ENCODE measurements at regions not wholly inside any gene's neighbourhood (a gene's known extent, or its start where the extent isn't known, plus 50 kb on each side); places are given as distances from the start of the nearest gene placed in this dataset.

DNA sequence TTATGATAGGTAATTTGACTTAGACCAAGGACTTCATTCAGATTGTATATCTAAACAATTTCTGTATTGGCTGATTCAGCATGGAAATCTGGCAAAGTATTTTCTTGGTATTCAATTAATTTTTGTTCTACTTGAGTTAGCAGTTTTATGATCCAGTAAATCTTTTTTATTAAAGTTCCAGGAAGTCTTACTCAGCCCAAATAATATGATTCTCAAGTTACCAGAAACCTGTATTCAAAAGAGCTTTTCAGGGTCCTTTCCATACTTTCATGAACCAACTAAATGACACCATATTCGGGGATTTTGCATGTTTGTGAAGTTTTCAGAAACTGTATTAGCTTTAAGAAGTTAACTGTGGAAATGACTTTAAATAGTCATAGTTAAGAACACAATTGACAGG is 662.6 kb downstream of the LRFN5 start:
- H3K9me3 ChIP-seq = no peaks in the 10 kb centered on the region
- no peaks in the 10 kb centered on the region for H3K4me1 ChIP-seq
- H3K4me3 ChIP-seq = no peak overlapping the region
- no peak for DNase-seq (ENCODE audit: low spot score in 2 of 2)
- H3K27ac ChIP-seq = no peak overlapping the region
- 78 to 86% methylated on average over 1 of the region's 1 CpG for WGBS, 2 donors
- TF ChIP-seq, protein P1, sequence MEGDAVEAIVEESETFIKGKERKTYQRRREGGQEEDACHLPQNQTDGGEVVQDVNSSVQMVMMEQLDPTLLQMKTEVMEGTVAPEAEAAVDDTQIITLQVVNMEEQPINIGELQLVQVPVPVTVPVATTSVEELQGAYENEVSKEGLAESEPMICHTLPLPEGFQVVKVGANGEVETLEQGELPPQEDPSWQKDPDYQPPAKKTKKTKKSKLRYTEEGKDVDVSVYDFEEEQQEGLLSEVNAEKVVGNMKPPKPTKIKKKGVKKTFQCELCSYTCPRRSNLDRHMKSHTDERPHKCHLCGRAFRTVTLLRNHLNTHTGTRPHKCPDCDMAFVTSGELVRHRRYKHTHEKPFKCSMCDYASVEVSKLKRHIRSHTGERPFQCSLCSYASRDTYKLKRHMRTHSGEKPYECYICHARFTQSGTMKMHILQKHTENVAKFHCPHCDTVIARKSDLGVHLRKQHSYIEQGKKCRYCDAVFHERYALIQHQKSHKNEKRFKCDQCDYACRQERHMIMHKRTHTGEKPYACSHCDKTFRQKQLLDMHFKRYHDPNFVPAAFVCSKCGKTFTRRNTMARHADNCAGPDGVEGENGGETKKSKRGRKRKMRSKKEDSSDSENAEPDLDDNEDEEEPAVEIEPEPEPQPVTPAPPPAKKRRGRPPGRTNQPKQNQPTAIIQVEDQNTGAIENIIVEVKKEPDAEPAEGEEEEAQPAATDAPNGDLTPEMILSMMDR (IDR thresholded peaks at IDR 0.05) = no peak
- TF ChIP-seq EP300 (IDR thresholded peaks at IDR 0.05) (no peak), POLR2A (IDR thresholded peaks at IDR 0.05) (no peak)
- H3K36me3 ChIP-seq = no peaks in the 10 kb centered on the region
- no peaks in the 10 kb centered on the region for H3K27me3 ChIP-seq

DNA sequence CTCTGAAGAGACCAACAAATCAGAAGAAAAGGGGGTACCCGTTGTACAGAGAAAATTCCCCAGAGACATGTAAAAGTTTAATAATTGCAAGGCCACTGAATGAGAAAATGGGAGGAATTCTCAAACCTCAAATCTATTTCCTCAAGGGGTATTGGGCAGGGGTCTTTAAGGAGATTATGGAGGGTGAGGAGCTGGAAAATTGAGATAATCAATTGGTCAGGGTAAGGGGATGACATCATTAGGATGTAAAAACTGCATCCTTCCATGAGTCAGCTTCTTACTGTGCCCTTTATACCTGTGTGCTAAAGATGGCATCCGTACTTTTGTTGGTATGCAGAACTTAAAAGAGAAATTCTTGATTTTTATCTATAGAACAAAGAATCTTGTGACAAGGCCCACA is 641.5 kb downstream of the LRFN5 start:
- Histone ChIP-seq H3K36me3 (no peaks in the 10 kb centered on the region), H3K27ac (no peak overlapping the region), H3K4me1 (no peaks in the 10 kb centered on the region), H3K27me3 (no peaks in the 10 kb centered on the region), H3K9me3 (no peaks in the 10 kb centered on the region), H3K4me3 (no peak overlapping the region)
- no peak for DNase-seq (ENCODE audit: low spot score in 2 of 2)
- 74 to 80% methylated on average over 2 of the region's 2 CpGs for WGBS, 2 donors
- TF ChIP-seq EP300 (IDR thresholded peaks at IDR 0.05) (no peak), POLR2A (IDR thresholded peaks at IDR 0.05) (no peak)
- TF ChIP-seq, protein P1 (IDR thresholded peaks at IDR 0.05) = no peak

DNA sequence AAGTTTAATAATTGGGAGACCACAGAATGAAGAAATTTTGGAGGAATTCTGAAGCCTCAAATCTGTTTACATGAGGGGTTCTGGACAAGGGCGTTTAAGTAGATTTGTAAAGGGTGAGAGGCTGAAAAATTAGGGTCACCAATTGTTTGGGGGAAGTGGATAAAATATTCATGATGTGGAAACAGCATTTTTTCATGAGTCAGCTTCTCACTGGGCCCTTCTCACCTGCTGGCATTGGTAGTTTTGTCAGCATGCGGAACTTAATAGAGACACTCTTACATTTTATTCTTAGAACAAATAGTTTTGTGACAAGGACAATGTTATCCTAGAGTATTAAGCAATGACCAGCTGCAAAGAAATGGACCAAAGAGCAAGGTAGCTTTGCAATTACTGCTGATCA is 634.4 kb downstream of the LRFN5 start:
- Histone ChIP-seq H3K4me1 (no peaks in the 10 kb centered on the region), H3K9me3 (peaks cover 0 to 8% (median 0%) of the 10 kb centered on the region in 4 donors), H3K27ac (no peak overlapping the region), H3K36me3 (no peaks in the 10 kb centered on the region), H3K27me3 (no peaks in the 10 kb centered on the region), H3K4me3 (no peak overlapping the region)
- no peak for DNase-seq (ENCODE audit: low spot score in 2 of 2)
- no peak for TF ChIP-seq POLR2A (IDR thresholded peaks at IDR 0.05)
- TF ChIP-seq EP300 (IDR thresholded peaks at IDR 0.05) = no peak
- TF ChIP-seq, protein P1 (IDR thresholded peaks at IDR 0.05) = no peak
- WGBS, 2 donors = 77 to 81% methylated on average over 2 of the region's 2 CpGs

DNA sequence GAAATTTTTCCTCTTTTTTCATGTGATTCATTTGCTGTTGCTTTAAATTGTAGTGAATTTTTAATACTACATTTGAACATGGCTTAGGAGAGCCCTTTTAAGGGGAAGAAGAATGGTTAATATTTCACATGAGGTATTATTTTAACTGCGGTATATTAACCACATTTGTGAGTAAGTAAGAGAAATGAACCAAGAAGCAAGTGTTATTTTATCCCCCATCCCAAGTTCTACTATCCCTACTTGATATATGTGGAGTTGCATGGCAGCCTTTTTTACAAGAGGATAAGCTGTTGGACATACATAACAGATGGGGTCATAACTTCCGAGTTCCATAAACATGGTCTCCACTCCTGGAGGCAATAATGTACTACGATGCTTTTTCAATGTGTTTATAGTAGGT is 623.3 kb downstream of the LRFN5 start:
- no peaks in the 10 kb centered on the region for H3K36me3 ChIP-seq
- H3K9me3 ChIP-seq = no peaks in the 10 kb centered on the region
- H3K4me3 ChIP-seq = no peak overlapping the region
- no peaks in the 10 kb centered on the region for H3K4me1 ChIP-seq
- no peaks in the 10 kb centered on the region for H3K27me3 ChIP-seq
- no peak for DNase-seq (ENCODE audit: low spot score in 2 of 2)
- H3K27ac ChIP-seq = no peak overlapping the region
- TF ChIP-seq EP300 (IDR thresholded peaks at IDR 0.05) (no peak), POLR2A (IDR thresholded peaks at IDR 0.05) (no peak)
- TF ChIP-seq, protein P1 (IDR thresholded peaks at IDR 0.05) = no peak
- WGBS, 2 donors = 69 to 82% methylated on average over 3 of the region's 3 CpGs

DNA sequence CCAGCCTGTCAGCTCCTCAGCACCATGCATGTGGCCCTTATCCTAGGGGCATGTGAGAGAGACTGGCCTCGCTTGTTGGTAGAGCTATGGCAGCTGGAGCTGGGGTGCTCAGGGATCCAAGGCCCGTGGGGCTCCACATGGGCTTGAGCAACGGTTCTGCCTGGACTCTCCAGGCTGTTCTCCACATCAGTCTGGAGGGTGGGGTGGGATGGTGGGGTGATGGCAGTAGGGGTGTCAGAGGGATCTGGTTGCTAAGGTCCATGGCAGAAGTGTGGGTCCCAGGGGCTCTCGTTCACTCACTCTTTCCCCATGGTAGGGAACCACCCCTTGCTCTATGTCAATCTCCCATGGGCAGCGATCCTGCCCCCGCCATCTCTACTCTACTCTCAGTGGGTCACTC is 622.6 kb downstream of the LRFN5 start:
- H3K4me3 ChIP-seq = no peak overlapping the region
- H3K9me3 ChIP-seq = no peaks in the 10 kb centered on the region
- H3K4me1 ChIP-seq = no peaks in the 10 kb centered on the region
- H3K27ac ChIP-seq = no peak overlapping the region
- no peak for DNase-seq (ENCODE audit: low spot score in 2 of 2)
- no peak for TF ChIP-seq EP300 (IDR thresholded peaks at IDR 0.05)
- 82 to 92% methylated on average over 6 of the region's 6 CpGs for WGBS, 2 donors
- H3K36me3 ChIP-seq = no peaks in the 10 kb centered on the region
- no peaks in the 10 kb centered on the region for H3K27me3 ChIP-seq

DNA sequence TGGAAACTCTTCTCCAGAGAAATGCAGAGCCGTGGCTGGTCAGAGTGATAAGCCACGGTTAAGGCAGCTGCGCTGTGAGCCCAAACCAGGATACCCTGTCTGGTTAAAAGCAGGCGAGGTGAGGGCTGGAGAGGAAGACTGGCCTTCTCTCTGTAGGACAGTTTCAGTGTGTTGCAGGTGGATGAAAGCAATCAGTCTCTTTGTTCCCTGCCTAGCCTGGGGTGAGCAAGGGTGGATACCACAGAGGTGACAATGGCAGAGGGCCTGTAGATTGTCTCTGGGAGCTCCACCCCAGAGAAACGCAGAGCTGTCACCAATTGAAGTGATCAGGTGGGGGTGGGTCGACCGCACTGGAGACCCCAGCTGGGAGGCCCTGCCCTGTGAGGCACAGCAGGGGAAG is 621.9 kb downstream of the LRFN5 start:
- Histone ChIP-seq H3K9me3 (no peaks in the 10 kb centered on the region), H3K4me3 (no peak overlapping the region), H3K4me1 (peaks cover 0 to 6% (median 0%) of the 10 kb centered on the region in 4 donors), H3K36me3 (no peaks in the 10 kb centered on the region), H3K27me3 (no peaks in the 10 kb centered on the region), H3K27ac (no peak overlapping the region)
- WGBS, 2 donors = 93 to 95% methylated on average over 7 of the region's 7 CpGs
- DNase-seq (ENCODE audit: low spot score in 2 of 2) = no peak
- TF ChIP-seq, protein P1 (IDR thresholded peaks at IDR 0.05) = no peak
- TF ChIP-seq EP300 (IDR thresholded peaks at IDR 0.05) (no peak), POLR2A (IDR thresholded peaks at IDR 0.05) (no peak)
